ENCODE measurements at regions not wholly inside any gene's neighbourhood (a gene's known extent, or its start where the extent isn't known, plus 50 kb on each side); places are given as distances from the start of the nearest gene placed in this dataset.

GRCh38 chr4:115609631-115610030 lies 496.2 kb upstream of the NDST4 start:
- TF ChIP-seq TAF1 (IDR thresholded peaks at IDR 0.05; ENCODE audit: borderline replicate concordance, insufficient read depth, low read length): no peak
- no peak for TF ChIP-seq REST (IDR thresholded peaks at IDR 0.05; ENCODE audit: insufficient read depth in 1 of 2, low read depth in 2 of 2, low read length in 2 of 2)
- TF ChIP-seq FOXP2 (optimal IDR thresholded peaks at IDR 0.05; ENCODE audit: borderline replicate concordance, extremely low read depth, extremely low read length, insufficient read depth): no peak
- no peak for TF ChIP-seq POLR2AphosphoS5 (IDR thresholded peaks at IDR 0.05; ENCODE audit: low read depth, low read length)
- TF ChIP-seq SIN3A (IDR thresholded peaks at IDR 0.05; ENCODE audit: borderline replicate concordance, insufficient read depth, low read length): no peak

DNA sequence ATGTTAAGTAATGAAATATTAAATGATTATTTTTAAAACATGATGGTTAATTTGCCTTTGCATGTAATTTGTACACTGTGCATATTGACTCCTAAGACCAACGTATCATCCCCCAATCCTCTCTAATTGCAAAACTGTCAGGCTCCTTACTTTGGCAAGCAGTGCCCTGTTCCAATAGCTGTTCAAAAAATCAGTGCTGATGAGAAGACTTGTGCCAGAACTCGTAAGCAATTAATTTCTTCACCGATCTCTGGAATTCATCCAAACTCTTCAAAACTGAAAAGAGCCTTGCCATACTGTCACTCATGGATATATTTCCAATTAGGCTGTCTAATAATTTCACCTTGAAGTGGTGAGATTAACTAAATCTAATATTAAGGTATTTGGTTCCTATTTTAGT lies 493.9 kb upstream of the NDST4 start:
- TF ChIP-seq FOXP2 (optimal IDR thresholded peaks at IDR 0.05; ENCODE audit: borderline replicate concordance, extremely low read depth, extremely low read length, insufficient read depth) (no peak), SIN3A (IDR thresholded peaks at IDR 0.05; ENCODE audit: borderline replicate concordance, insufficient read depth, low read length) (no peak), TAF1 (IDR thresholded peaks at IDR 0.05; ENCODE audit: borderline replicate concordance, insufficient read depth, low read length) (no peak), REST (IDR thresholded peaks at IDR 0.05; ENCODE audit: insufficient read depth in 1 of 2, low read depth in 2 of 2, low read length in 2 of 2) (no peak), POLR2AphosphoS5 (IDR thresholded peaks at IDR 0.05; ENCODE audit: low read depth, low read length) (no peak)

DNA sequence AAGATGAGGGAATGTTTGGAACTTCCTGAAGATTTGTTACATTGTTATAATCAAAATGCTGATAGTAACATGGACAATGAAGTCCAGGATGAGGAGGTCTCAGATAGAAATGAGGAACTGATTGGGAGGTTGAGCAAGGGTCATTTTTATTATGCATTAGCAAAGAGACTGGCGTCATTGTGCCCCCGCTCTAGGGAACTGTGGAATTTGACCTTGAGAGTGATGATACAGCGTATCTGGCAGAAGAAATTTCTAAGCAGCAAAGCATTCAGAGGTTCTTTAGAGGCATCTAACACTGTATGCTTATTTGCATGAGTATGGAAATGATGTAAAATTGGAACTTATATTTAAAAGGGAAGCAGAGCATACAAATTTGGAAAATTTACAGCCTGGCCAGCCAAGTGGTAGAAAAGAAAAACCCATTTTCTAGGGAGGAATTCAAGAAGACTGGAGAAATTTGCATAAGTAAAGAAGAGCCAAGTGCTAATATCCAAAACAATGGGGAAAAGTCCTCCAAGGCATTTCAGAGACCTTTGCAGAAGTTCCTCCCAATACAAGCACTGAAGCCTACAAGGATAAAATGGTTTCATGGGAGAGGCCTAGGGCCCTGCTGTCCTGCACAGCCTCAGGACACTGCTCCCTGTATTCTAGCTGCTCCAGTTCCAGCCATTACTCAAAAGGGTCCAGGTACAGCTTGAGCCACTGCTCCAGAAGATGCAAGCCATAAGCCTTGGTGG lies 483.0 kb upstream of the NDST4 start:
- TF ChIP-seq TAF1 (IDR thresholded peaks at IDR 0.05; ENCODE audit: borderline replicate concordance, insufficient read depth, low read length) (no peak), REST (IDR thresholded peaks at IDR 0.05; ENCODE audit: insufficient read depth in 1 of 2, low read depth in 2 of 2, low read length in 2 of 2) (no peak)

GRCh38 chr4:115580901-115581300 lies 467.5 kb upstream of the NDST4 start:
- TF ChIP-seq POLR2AphosphoS5 (IDR thresholded peaks at IDR 0.05; ENCODE audit: low read depth, low read length): no peak
- TF ChIP-seq SIN3A (IDR thresholded peaks at IDR 0.05; ENCODE audit: borderline replicate concordance, insufficient read depth, low read length): no peak
- TF ChIP-seq REST (IDR thresholded peaks at IDR 0.05; ENCODE audit: insufficient read depth in 1 of 2, low read depth in 2 of 2, low read length in 2 of 2): no peak
- no peak for TF ChIP-seq TAF1 (IDR thresholded peaks at IDR 0.05; ENCODE audit: borderline replicate concordance, insufficient read depth, low read length)
- no peak for TF ChIP-seq FOXP2 (optimal IDR thresholded peaks at IDR 0.05; ENCODE audit: borderline replicate concordance, extremely low read depth, extremely low read length, insufficient read depth)

DNA sequence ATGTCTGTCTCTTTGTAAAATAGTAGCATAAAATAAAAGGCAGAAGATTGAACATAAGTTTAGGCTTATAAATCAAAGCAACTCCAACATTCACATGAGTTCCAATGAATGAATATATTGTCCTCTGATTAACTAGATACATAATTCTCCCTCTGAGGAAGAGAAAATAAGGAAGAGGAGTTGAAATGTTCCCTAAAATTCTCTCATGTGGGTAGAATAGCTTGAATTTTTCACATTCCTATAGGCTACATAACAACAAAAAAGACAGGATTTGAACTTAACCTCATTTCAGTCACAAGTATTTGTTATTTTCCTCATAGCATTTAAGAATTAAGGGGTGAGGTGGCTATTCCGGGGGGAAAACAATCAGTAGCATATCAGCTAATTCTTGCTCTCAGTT lies 462.4 kb upstream of the NDST4 start:
- TF ChIP-seq SIN3A (IDR thresholded peaks at IDR 0.05; ENCODE audit: borderline replicate concordance, insufficient read depth, low read length): no peak
- TF ChIP-seq REST (IDR thresholded peaks at IDR 0.05; ENCODE audit: insufficient read depth in 1 of 2, low read depth in 2 of 2, low read length in 2 of 2): no peak

All from PFSK-1 (cell line).